ENCODE measurements at regions not wholly inside any gene's neighbourhood (a gene's known extent, or its start where the extent isn't known, plus 50 kb on each side); places are given as distances from the start of the nearest gene placed in this dataset.
"Not testable (repeated sequence)": the region's sequence is repeated elsewhere in the genome, so short reads cannot be mapped to it uniquely, and the experiment has no call there.

DNA sequence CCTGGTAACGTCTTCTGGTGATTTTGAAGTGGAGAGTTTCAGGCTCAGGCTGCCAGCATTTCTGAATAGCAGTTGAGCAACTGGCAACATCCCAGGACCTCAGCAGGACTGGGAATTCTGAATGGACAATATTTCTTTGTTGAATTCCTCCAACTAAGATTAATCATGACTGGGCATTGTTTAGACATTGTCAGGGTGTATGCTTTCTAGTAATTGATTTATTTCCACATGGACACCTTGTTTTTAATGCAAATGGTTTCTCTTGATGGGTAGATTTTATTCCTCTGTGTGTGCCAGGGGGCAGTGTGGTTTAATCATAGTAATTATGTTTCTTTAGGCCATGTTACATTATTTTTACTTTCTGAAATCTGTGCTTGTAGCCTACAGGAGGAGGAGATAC, 1004.7 kb upstream of the LCORL start:
- no peak for DNase-seq (ENCODE audit: low read depth)
- no peak overlapping the region for H3K4me3 ChIP-seq (ENCODE audit: control insufficient read depth, low read depth, low read length)
- TF ChIP-seq, protein P1, sequence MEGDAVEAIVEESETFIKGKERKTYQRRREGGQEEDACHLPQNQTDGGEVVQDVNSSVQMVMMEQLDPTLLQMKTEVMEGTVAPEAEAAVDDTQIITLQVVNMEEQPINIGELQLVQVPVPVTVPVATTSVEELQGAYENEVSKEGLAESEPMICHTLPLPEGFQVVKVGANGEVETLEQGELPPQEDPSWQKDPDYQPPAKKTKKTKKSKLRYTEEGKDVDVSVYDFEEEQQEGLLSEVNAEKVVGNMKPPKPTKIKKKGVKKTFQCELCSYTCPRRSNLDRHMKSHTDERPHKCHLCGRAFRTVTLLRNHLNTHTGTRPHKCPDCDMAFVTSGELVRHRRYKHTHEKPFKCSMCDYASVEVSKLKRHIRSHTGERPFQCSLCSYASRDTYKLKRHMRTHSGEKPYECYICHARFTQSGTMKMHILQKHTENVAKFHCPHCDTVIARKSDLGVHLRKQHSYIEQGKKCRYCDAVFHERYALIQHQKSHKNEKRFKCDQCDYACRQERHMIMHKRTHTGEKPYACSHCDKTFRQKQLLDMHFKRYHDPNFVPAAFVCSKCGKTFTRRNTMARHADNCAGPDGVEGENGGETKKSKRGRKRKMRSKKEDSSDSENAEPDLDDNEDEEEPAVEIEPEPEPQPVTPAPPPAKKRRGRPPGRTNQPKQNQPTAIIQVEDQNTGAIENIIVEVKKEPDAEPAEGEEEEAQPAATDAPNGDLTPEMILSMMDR (conservative IDR thresholded peaks at IDR 0.05; ENCODE audit: control insufficient read depth, insufficient read depth, low read depth, low read length) = no peak

DNA sequence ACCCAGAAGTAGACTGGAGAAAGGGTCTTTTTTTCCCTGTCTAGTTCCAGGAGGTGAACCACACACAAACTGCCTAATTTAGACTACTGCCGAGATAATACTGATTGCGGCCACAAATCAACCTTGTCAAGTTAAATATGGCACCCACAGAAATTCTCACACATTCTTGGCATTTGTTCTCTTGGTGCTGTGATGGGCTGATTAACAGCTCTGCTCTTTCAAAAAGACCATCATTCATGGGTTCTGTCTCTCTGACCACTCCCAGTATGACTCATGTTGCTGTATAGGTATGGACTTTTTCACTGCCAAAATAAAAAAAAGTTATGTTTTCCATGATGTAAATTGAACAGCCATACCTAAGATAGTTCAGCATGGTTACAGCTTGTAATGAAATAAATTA, 1003.5 kb upstream of the LCORL start:
- no peak for DNase-seq (ENCODE audit: low read depth)
- H3K4me3 ChIP-seq (ENCODE audit: control insufficient read depth, low read depth, low read length) = no peak overlapping the region
- TF ChIP-seq, protein P1 (conservative IDR thresholded peaks at IDR 0.05; ENCODE audit: control insufficient read depth, insufficient read depth, low read depth, low read length) = no peak

DNA sequence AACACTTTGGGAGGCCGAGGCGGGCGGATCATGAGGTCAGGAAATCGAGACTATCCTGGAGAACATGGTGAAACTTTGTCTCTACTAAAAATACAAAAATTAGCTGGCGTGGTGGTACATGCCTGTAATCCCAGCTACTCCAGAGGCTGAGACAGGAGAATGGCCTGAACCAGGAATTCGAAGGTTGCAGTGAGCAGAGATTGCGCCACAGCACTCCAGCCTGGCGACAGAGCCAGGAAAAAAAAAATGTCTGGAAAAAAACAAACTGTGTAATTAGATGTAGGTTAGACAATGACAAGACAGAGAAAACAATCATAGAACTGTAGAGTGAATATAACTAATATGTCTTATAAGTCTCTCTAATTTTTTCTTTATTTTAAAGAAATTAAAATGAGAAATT, 1002.5 kb upstream of the LCORL start:
- DNase-seq (ENCODE audit: low read depth) = no peak
- TF ChIP-seq, protein P1 (conservative IDR thresholded peaks at IDR 0.05; ENCODE audit: control insufficient read depth, insufficient read depth, low read depth, low read length) = no peak
- no peak overlapping the region for H3K4me3 ChIP-seq (ENCODE audit: control insufficient read depth, low read depth, low read length)

DNA sequence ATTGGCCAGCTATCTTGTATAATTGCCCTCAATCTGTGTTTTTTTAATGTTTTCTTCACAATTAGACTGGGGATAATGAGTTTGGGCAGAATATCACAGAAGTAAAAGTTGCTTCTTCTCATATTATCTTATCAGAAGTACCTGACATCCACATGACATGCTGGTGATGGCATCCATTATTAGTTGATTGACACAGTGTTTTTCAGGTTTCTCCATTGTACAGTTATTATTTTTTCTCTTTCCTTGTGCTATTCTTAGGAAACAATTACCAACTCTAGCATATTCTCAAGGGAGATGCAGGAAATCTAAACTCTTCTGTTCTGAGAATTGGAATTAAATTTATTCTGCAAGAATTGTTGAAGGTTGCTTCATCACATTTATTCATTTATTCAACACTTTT, 1000.1 kb upstream of the LCORL start:
- TF ChIP-seq, protein P1 (conservative IDR thresholded peaks at IDR 0.05; ENCODE audit: control insufficient read depth, insufficient read depth, low read depth, low read length) = no peak
- no peak for DNase-seq (ENCODE audit: low read depth)
- H3K4me3 ChIP-seq (ENCODE audit: control insufficient read depth, low read depth, low read length) = no peak overlapping the region

DNA sequence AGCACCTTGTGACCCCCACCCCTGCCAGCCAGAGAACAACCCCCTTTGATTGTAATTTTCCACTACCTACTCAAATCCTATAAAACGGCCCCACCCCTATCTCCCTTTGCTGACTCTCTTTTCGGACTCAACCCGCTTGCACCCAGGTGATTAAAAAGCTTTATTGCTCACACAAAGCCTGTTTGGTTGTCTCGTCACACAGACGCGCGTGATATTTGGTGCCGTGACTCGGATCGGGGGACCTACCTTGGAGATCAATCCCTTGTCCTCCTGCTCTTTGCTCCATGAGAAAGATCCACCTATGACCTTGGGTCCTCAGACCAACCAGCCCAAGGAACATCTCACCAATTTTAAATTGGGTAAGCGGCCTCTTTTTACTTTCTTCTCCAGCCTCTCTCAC, 995.0 kb upstream of the LCORL start:
- H3K4me3 ChIP-seq (ENCODE audit: control insufficient read depth, low read depth, low read length); DNase-seq (ENCODE audit: low read depth): not testable (repeated sequence)

DNA sequence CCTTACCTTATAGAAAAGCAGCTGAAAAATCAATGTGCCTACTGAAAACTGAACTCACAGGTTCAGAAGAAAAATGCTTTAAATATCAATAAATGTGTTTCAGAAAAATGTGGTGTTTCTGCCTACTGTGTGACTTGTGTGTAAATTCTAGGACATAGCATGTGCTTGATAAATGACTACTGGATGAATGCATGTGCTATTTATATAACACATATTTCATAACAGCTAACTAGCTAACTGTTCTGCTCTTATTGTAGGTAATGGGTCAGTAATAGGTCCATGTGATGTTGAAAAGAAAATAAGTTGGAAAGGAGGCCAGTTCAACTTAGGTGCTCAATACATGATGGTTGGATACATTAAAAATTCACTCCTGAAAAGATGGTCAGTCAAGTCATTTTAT, 993.0 kb upstream of the LCORL start:
- H3K4me3 ChIP-seq (ENCODE audit: control insufficient read depth, low read depth, low read length) = no peak overlapping the region
- DNase-seq (ENCODE audit: low read depth) = no peak
- TF ChIP-seq, protein P1 (conservative IDR thresholded peaks at IDR 0.05; ENCODE audit: control insufficient read depth, insufficient read depth, low read depth, low read length) = no peak

DNA sequence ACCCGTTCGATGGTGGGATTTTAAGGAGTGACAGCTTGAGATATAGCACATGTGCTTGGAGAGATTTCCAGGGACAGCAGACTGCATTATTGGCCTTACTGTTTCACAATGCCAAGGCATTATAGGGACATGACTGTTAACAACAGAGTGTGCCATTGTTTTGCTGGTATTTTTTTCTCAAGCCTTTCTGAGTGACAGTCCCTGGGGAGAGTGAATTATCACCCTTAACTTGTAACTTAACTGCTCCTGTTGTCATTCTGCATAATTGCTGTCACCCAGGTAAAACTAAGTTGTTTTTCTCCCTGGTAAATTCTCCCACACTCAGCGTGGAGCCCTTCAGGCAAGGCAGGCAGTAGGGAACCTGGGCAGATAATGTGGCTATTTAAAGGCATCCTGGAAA, 989.2 kb upstream of the LCORL start:
- TF ChIP-seq, protein P1 (conservative IDR thresholded peaks at IDR 0.05; ENCODE audit: control insufficient read depth, insufficient read depth, low read depth, low read length) = no peak
- H3K4me3 ChIP-seq (ENCODE audit: control insufficient read depth, low read depth, low read length) = no peak overlapping the region
- DNase-seq (ENCODE audit: low read depth) = no peak
